ENCODE measurements at regions not wholly inside any gene's neighbourhood (a gene's known extent, or its start where the extent isn't known, plus 50 kb on each side); places are given as distances from the start of the nearest gene placed in this dataset.

- TF ChIP-seq, protein P1, sequence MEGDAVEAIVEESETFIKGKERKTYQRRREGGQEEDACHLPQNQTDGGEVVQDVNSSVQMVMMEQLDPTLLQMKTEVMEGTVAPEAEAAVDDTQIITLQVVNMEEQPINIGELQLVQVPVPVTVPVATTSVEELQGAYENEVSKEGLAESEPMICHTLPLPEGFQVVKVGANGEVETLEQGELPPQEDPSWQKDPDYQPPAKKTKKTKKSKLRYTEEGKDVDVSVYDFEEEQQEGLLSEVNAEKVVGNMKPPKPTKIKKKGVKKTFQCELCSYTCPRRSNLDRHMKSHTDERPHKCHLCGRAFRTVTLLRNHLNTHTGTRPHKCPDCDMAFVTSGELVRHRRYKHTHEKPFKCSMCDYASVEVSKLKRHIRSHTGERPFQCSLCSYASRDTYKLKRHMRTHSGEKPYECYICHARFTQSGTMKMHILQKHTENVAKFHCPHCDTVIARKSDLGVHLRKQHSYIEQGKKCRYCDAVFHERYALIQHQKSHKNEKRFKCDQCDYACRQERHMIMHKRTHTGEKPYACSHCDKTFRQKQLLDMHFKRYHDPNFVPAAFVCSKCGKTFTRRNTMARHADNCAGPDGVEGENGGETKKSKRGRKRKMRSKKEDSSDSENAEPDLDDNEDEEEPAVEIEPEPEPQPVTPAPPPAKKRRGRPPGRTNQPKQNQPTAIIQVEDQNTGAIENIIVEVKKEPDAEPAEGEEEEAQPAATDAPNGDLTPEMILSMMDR (IDR thresholded peaks at IDR 0.05 in 2 of 3, conservative IDR thresholded peaks at IDR 0.05 in 1 of 3; ENCODE audit: borderline replicate concordance in 1 of 3, insufficient read depth in 1 of 3, low read depth in 2 of 3, low read length in 2 of 3) = no peak
- TF ChIP-seq POLR2AphosphoS5 (IDR thresholded peaks at IDR 0.05; ENCODE audit: low read depth, low read length) (no peak), RAD21 (IDR thresholded peaks at IDR 0.05; ENCODE audit: low read depth) (no peak), EGR1 (IDR thresholded peaks at IDR 0.05; ENCODE audit: low read depth) (no peak), EZH2phosphoT487 (IDR thresholded peaks at IDR 0.05; ENCODE audit: borderline replicate concordance) (no peak), POLR2A (IDR thresholded peaks at IDR 0.05; ENCODE audit: borderline replicate concordance, extremely low read depth, insufficient read depth, insufficient read length) (no peak), ELF1 (IDR thresholded peaks at IDR 0.05; ENCODE audit: borderline replicate concordance, low read depth) (no peak), REST (IDR thresholded peaks at IDR 0.05; ENCODE audit: low read depth) (no peak), TCF7L2 (IDR thresholded peaks at IDR 0.05; ENCODE audit: borderline replicate concordance, extremely low read depth, insufficient read depth, insufficient read length) (no peak)
These were observed 145.2 kb downstream of the RBFOX3 start for GRCh38 chr17:79465681-79466025.
